COLO668 (cell line): ENCODE measurements at regions not wholly inside any gene's neighbourhood (a gene's known extent, or its start where the extent isn't known, plus 50 kb on each side); places are given as distances from the start of the nearest gene placed in this dataset.

Experiments used
- DNase-seq: peaks from one replicate; lab custom pipeline; 2025; ENCODE audit not compliant: unreplicated experiment; lab: John Stamatoyannopoulos, UW

DNA sequence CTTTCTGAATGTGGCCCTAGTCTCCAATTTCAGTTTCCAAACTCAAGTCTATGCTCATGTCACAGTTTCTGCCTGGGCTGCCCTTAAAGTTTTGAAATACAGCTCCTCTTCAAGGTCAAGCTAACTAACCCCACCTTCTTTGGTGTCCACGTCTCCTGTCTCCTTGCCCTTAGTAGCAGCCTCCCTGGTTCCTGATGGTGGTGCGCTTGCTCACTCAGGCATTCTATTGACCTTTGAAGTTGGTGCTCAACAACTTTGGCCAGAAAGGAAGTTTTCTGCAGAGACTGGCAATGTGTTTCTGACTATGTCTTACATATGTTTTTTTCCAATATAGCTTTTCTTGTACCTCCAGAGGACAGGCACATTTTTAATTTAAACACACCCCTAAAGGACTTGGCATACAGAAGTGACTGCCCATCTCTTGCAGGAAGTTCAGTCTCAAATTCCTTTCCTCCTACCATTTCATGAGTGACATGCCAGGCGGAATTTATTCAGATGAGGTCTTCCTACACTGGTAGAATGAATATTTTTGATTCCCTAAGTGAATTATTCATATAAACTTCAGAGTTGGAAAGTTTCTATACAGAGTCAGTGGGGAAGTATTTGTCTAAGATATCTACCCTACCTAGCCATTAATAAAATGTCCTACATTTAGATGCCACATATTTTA is 364.3 kb upstream of the USP24 start:
- DNase-seq = no peak

DNA sequence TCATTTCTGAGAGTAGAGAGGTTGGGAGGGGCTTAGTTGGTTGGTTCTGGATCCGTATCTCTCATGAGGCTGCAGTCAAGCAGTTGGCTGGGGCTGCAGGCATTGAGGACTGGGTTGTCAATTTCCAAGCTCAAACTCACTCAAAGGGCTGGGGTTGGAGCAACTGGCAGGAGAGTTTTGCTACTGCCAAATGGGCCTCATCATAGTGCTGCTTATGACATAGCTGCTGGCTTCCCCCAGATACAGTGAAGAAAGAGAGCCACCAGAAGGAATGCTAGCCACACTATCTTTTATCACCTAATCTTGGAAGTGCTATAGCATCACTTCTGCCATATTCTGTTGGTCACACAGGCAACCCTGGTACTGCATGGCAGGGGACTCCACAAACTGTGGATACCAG is 363.5 kb upstream of the USP24 start:
- DNase-seq = no peak

DNA sequence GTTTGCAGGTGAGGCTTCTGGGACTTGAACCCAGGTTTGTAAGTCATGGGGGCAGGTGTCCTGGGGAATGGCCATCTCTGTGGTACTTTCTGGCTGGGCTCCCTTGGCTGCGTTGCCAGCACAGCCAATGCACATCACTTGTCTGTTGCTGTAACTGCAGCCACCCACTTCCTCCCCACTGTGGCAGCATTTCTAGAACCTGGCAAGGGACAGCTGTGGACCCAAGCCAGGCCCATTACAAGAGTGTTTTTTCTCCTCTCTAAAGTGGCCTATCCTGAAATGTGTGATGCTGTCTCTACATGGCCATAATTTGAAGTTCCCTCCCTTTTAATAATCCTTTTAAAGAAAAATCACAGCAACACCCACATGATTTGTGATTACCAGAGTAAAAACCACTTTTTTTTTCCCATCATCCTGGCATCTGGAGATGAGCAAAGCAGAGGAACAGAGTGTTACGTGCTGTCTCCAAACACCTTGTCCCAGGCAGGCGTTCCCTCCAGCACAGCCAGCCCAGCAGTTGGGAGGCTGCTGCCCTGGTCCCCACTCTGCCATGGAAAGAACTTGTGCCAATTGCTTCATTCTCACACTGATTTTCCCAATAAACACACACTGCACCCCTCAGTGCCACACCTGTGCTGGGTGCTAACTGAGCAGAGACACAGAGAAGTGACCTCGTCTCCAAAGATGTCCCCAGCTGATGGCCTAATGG is 360.6 kb upstream of the USP24 start:
- no peak for DNase-seq

DNA sequence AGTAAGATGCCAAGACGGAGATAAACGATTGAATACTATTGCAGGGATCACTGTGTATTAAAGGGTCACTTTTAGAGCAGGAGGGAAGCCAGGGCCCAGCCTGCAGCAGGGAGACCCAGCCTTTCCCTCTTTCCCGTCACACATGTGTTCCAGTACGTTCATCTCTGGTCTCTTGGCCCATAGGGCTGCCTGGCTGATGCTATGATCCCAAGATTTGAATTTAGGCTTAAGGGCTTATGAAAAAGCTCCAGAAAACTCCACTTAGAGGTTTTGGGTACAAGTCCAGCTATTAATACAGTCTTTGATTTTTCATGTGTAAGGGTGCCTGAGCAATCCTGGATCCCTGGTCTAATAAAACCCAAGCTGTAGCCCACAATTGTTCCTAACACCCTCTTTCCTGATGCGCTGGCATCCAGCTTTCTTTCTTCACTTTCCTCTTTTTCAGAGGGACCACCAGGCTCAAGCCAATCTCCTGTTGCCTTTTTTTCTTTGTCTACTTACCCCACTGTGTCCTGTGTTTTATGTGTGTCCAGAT is 359.6 kb upstream of the USP24 start:
- no peak for DNase-seq

DNA sequence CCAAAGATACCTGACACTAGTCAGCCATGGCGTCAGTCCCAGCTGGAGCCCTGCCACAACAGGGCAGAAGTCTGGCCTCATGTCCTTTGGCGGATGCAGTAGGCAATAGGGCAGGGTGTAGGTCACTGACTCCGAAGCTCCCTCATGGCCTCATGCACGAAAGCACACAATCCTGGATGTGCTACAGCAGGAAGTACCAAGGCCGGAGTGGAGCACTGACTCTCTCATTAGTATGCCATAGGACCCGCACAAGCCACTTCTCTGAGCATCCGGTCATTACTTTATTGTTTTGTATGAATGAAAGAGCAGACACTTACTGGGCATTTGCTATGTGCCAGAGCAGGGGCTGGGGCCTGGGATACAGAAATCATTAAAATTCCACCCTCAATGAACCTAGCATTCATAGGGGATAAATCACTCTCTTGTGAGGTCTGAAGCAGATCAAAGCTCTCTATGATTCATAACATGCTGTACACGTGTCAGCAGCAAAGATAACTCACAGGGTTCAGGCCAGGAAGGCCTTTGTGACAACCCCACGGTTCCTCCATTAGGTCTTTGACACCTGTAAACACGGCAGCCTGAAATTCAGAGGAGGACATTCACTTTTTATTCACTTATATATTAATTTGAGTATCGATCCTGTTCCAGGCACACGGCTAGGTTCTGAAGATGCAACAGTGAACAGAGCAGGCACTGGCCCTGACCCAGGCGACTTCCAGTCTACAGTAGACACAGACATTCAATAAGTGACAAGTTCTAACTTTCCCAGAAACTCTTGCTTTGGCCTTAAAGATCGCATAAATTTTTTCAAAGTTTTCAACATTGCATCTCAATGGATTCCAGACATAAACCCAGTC is 357.9 kb upstream of the USP24 start:
- DNase-seq = no peak

DNA sequence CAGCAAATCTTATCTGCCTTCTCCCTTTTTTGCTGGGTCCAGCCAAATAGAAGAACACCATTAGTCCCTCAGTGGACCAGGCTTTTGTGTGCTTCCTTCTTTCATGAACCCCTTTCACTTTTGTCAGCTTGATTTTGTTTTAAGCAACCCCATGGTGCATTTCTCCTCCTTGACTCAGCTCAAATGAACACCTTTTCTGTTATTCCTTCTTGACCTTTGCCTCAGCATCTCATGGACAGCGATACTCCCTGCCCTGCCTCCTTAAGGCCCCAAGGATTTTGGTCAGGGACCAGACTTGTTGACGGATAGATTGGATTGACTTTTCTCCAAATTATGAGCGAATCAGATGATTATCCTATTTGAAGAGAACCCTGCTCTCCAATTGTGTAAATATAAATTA is 356.6 kb upstream of the USP24 start:
- DNase-seq = no peak

DNA sequence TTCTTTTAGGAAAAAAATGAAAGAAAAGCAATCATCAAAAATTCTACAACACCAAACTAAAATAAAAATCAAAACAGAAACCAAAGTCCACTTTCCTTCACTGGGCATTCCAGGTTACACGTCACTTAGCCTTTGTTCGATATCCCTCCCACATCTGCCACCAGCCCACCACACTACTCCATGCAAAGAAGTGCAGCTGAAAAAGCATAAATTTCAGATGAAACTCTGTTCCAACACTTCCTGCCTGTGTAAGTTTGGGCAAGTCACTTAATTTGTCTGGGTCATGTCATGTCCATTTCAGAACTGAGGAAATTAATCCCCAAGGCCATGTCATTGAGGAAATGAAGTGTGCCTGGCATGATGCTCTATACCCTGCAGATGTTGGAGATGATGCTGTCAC is 354.3 kb upstream of the USP24 start:
- no peak for DNase-seq

DNA sequence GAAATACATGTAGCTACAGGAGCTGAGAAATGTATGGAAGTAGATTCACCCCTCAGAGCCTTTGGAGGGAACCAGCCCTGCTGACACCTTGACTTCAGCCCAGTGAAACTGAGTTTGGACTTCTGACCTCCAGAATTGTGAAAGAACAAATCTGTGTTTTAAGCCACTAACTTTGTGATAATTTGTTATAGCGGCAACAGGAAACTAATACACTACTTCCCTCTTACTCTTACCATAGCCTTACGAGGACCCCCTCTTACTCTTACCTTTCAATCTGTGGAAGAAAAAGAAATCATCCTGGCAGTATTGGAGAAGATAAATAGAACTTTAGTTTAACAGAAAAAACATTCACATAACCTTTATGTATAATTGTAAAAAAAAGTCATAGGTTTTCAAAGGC is 353.6 kb upstream of the USP24 start:
- DNase-seq = no peak

DNA sequence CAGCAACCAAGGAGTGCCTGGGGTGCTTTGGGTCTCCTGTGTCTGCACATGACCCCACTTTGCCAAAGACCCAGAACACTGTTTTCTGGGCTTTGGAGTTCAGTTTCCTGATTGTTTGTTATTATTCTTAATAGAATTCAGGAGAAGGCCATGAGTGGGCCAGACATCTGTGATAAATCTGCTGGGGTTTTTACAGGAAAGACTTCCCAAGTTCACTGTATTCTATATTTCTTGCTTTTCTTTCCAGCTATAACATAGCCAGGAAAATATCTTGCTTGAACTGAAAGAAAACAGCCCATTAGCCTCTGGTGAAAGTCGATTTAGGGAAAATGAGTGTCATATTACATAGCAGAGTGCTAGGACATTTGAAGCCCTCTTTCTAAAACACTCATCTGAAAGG is 345.1 kb upstream of the USP24 start:
- DNase-seq = no peak

DNA sequence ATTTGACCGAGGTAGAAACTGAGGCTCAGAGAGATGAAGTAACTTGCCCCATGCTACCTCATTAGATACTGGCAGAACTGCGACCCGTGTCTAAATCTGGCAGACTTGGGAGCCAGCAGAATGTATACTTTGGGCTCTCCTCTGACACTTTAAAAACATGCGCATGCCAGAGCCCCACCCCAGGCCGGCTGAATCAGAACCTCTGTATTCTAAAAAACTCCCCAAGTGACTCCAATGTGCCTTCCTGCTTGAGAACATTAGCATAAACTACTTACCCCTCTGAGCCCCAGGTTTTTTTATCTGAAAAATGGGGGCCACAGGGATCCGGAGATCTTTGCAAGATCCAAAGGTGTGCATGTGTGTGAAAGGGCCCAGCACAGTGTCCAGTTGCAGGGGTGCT is 344.7 kb upstream of the USP24 start:
- no peak for DNase-seq

DNA sequence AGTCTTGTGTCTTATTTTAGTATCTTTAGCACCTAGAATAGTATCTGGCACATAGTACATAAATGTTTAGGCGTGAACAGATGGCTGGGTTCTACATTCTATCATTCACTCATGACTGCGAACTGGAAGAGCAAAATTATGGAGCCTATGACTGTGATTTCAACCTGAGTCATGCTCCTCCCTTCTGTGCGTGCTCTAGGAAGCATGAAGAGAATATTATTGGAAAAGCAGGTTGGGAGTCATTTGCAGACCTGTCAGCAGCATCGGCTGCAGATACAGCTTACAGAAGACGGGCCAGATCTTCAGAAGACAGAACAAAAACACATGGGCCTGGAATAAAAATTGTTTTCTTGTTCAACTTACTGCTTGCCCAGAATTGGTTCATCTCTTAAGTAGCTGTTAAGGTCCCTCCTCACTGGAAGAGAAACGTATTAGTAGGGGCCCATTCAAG is 344.0 kb upstream of the USP24 start:
- DNase-seq = no peak

DNA sequence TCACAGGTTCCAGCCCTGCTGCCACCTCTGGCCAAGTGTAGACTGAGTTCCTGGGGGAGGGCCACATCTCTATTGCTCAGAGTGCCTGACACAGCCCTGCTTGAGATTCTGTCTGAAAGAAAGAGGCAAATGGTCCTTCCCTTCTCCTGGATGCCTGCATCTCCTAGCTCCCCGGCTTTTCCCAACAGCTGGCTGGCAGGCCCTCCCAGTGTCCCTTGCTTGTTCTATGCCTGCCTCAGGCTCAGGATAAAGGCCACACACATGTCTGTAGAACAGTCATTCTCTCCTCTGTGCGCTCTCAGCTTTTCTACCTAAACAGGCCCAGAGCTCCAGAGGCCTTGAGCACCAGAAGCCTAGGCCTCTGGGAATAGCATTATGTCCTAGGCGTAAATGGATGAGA is 343.4 kb upstream of the USP24 start:
- DNase-seq = no peak

DNA sequence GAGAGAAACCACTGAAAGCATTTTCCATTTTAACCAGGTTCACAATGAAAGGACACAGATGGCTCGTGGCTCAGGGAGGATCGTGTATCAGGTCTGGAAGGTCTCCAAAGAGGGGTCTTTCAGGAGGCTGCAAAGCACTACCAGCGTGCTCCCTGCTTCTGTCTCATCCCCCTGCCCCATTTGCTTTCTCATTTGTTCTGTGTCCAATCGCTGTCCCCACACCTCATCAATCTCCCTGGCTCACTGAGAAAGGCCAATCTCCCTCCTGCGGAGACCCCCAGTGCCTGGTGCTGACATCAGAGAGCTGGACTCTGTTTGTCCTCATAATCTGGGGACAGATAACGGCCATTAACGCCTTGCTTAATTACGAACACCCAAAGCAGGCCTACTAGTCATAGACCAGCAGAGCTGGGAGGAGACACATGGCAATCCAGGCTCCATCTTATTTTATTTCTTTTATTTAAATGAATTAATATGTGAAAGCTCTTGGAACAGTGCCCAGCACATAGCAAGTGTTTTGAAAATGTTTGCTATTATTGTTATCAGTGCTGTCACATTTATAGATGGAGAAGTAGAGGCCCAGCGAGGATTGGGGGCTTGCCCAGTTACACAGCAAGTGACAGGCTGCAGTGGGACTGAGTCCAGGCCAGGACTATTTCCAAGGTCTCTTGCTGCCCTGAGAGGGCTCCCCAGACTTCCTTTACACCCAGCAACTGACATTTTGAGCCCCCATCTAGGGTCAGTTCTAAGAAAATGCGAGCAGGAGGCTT is 341.0 kb upstream of the USP24 start:
- DNase-seq = no peak

DNA sequence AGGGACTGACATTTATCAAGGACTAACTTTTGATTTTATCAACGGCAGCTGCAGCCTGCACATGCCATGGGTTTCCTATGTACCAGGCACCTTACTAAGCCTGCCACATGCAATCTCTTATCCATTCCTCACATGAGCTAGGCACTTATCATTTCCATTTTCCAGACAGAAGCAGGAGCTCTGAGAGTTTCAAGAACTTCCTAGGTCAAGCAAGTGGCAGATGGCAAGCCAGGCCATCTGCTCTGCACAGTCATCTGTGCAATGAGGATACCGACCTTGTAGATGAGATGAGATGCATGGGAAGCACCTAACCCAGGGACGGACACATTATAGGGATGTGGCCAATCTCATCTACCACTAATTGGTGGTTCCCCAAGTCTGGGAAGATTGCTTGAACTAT is 339.4 kb upstream of the USP24 start:
- no peak for DNase-seq

DNA sequence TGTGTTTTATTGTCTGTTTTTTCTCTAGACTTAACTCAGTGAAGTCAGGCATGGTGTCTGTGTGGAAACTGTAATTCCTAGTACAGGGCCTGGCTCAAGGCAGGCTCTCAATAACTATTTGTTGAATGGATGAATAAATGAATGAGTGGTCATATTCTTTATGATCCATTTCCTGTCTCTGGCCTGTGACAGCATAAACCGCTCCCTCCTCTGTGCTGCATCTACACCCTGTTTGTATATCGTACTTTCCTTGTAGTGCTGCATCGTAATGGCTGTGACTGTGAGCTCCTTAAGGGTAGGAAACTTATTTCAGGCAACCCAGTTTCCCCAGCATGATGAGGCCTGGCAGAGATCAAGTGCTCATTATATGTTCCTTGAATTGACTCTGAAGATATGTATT is 337.5 kb upstream of the USP24 start:
- no peak for DNase-seq

DNA sequence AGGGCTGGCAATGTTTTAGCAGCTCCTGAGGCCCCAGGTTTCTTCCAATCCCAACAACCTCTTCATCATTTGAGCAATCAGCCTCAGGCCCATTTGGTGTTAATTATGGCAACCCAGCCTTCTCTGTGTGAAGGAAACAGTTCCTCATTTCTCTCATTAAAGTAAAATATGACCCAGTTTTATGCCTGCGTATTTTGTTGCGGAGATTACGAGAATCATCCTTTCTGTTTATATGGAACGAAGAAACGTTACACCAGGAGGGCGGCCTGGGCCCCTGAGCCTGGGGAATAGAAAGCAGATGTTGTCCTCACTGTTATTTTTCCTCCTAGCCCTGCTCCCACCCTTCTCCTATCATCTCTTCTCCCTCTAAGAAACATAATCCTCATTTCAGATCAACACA is 332.2 kb upstream of the USP24 start:
- DNase-seq = no peak

DNA sequence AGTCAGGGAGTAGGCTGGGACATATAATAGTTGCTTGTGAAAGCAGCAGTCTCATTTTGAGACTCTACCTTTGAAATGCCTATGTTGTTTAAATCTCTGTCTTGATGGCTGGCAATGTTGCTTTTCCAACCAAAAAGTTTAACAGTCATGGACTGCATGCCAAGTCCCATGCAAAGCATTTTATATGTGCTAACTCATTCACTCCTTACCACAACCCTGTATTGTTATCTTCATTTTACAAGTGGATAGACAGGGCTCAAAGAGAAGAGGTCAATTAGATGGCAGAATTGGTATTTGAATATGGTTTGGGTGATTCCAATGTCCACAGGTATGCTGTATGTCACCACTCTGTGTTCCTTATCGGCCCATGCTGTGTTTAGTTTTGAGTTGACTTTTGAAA is 331.4 kb upstream of the USP24 start:
- no peak for DNase-seq

DNA sequence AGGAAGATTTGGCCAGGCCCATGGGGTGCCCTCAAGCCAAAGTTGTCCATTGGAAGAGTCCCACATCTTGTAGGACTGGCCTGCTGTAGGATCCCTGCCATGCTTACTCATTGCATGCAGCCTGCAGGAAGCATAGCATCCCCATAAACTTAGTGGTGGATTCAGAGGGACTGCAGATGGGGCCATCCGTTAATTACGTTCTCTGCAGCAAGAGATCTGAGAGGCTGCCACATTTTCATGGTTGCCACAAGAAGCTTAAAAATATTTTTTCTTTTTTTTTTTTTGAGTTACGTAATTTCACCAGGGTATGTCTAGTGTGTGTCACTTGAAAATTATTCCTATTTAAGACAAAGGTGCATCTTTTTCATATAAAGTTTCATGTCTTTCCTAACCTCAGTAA is 329.7 kb upstream of the USP24 start:
- DNase-seq = no peak

DNA sequence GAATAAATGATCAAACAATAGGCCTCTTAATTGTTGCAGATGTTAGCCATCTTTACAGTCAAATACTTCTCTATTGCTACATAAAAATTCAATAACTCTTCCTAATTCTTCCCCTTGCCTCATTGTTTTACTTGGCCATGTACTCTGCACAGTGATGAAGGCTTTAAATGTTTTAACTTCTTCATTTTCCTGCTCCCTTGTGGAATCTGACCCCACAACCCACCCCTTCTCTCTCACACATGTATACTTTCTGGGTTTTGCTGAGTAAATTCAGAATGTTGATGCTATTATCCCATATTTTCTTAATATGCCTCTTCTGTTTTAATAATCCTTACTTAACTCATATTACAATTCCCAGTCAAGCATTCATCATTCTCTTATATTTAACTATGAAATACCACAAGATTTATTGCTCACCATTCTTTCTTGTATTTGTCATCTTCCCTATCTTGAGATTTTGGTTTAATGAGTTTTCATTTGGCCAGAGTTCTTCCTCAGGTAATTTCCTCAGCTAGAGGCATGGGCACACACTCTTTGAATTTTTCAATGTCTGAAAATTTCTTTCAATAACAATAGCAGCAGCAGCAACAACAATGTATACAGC is 327.8 kb upstream of the USP24 start:
- no peak for DNase-seq

DNA sequence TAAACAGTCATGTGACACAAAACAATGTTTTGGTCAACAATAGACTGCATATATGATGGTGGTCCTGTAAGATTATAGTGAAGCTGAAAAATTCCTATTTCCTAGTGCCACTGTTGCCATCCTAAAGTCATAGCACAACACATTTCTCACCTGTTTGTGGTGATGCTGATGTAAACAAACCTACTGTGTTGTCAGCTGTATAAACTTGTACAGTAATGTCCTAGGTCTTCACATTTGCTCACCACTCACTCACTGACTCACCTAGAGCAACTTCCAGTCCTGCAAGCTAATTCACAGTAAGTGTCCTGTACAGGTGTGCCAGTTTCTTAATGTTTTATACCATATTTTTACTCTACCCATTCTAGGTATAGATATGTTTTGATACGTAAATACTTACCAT is 326.1 kb upstream of the USP24 start:
- no peak for DNase-seq
